Body of pancreas (tissue), 4 donors: ENCODE measurements at regions not wholly inside any gene's neighbourhood (a gene's known extent, or its start where the extent isn't known, plus 50 kb on each side); places are given as distances from the start of the nearest gene placed in this dataset.

Source experiments
- ATAC-seq: fragments of 150-250 bp; one replicate; pipeline ENCODE4 v1.9.1; 2016
- DNase-seq, 4 donors: peaks; one replicate each; pipeline ENCODE4 v3.0.0-alpha.2; 2019
- H3K27ac ChIP-seq, 4 donors: fragments of 200-600 bp; sonication (generic); 1 replicate in 3 of 4; 2 replicates in 1 of 4; pipeline versions ENCODE4 v1.5.1 to v1.6.1; 2016 to 2019; ENCODE audit warnings: mild to moderate bottlenecking in 1 of 4, mixed read lengths in 1 of 4, moderate library complexity in 1 of 4
- H3K27me3 ChIP-seq, 2 donors: fragments of 200-600 bp; sonication (generic); one replicate each; pipeline ENCODE4 v1.6.0; 2016; ENCODE audit warnings: mild to moderate bottlenecking in 1 of 2
- H3K36me3 ChIP-seq, 2 donors: fragments of 200-600 bp; sonication (generic); replicated peaks in 1 of 2; 2 replicates each; pipeline ENCODE4 v1.5.1; 2016; ENCODE audit warnings: low read depth in 2 of 2; ENCODE audit not compliant: insufficient read depth in 1 of 2
- H3K4me1 ChIP-seq: fragments of 200-600 bp; sonication (generic); one replicate; pipeline ENCODE4 v1.6.0; 2016
- H3K4me3 ChIP-seq, 2 donors: fragments of 200-600 bp; sonication (generic); 1 replicate in 1 of 2; 2 replicates in 1 of 2; pipeline ENCODE4 v1.5.1; 2016 to 2019
- H3K9me3 ChIP-seq, 3 donors: fragments of 200-600 bp; sonication (generic); 1 replicate in 2 of 3; 2 replicates in 1 of 3; pipeline ENCODE4 v1.5.1; 2016
- CTCF ChIP-seq, 7 experiments: fragments of 450-650 bp in 4 of 7; fragments of 200-600 bp in 3 of 7; sonication (generic) in 3 of 7; IDR thresholded peaks; one replicate each; pipeline ENCODE4 v1.5.1; 2016 to 2019; ENCODE audit warnings: antibody characterized with exemption in 7 of 7
- POLR2A ChIP-seq, 3 donors: fragments of 450-650 bp; IDR thresholded peaks; one replicate each; pipeline ENCODE4 v1.6.1; 2016; ENCODE audit warnings: antibody characterized with exemption in 3 of 3, mild to moderate bottlenecking in 2 of 3
- WGBS, 2 donors: methylation state at CpG; one replicate each; pipeline ENCODE4 v1.1.5; 2017; 5-methylcytosine and 5-hydroxymethylcytosine counted together
- intact Hi-C: fragments of 100-400 bp; cut with DNase I; formaldehyde crosslinking; loops from one replicate; pipeline ENCODE4 v1.15.1; 2023

GRCh38 chr3:26074080-26074479, 284.2 kb downstream of the OXSM start:
- H3K9me3 ChIP-seq = no peaks in the 10 kb centered on the region
- H3K4me3 ChIP-seq = no peak overlapping the region
- intact Hi-C loops = no loop called here
- no peaks in the 10 kb centered on the region for H3K27me3 ChIP-seq
- no peak overlapping the region for H3K27ac ChIP-seq
- no peaks in the 10 kb centered on the region for H3K4me1 ChIP-seq
- no peak for DNase-seq
- H3K36me3 ChIP-seq = no peaks in the 10 kb centered on the region
- TF ChIP-seq POLR2A (IDR thresholded peaks at IDR 0.05) = no peak
- TF ChIP-seq CTCF (IDR thresholded peaks at IDR 0.05) = no peak
- WGBS, 2 donors = 71 to 80% methylated on average over 1 of the region's 1 CpG
- no peak for ATAC-seq

- H3K9me3 ChIP-seq = no peaks in the 10 kb centered on the region
- H3K27ac ChIP-seq = no peak overlapping the region
- no peaks in the 10 kb centered on the region for H3K36me3 ChIP-seq
- TF ChIP-seq CTCF (IDR thresholded peaks at IDR 0.05) (no peak), POLR2A (IDR thresholded peaks at IDR 0.05) (no peak)
- DNase-seq (no peak), ATAC-seq (no peak)
- H3K4me1 ChIP-seq = no peaks in the 10 kb centered on the region
- intact Hi-C loops = no loop called here
- H3K4me3 ChIP-seq = no peak overlapping the region
- WGBS, 2 donors = 81 to 85% methylated on average over 1 of the region's 1 CpG
- H3K27me3 ChIP-seq = no peaks in the 10 kb centered on the region
Observed at GRCh38 chr3:26078539-26078938, 288.6 kb downstream of the OXSM start.

GRCh38 chr3:26081166-26081565, 291.3 kb downstream of the OXSM start:
- DNase-seq (no peak), ATAC-seq (no peak)
- no peak for TF ChIP-seq CTCF (IDR thresholded peaks at IDR 0.05)
- no peak for TF ChIP-seq POLR2A (IDR thresholded peaks at IDR 0.05)
- Histone ChIP-seq H3K4me3 (no peak overlapping the region), H3K4me1 (no peaks in the 10 kb centered on the region), H3K9me3 (no peaks in the 10 kb centered on the region), H3K27ac (no peak overlapping the region), H3K36me3 (no peaks in the 10 kb centered on the region), H3K27me3 (no peaks in the 10 kb centered on the region)
- intact Hi-C loops = no loop called here
- 67 to 73% methylated on average over 1 of the region's 1 CpG for WGBS, 2 donors

GRCh38 chr3:26081806-26082205, 291.9 kb downstream of the OXSM start:
- no peaks in the 10 kb centered on the region for H3K36me3 ChIP-seq
- DNase-seq (no peak), ATAC-seq (no peak)
- intact Hi-C loops = no loop called here
- H3K27ac ChIP-seq = no peak overlapping the region
- no peaks in the 10 kb centered on the region for H3K9me3 ChIP-seq
- TF ChIP-seq CTCF (IDR thresholded peaks at IDR 0.05) (no peak), POLR2A (IDR thresholded peaks at IDR 0.05) (no peak)
- H3K4me3 ChIP-seq = no peak overlapping the region
- no peaks in the 10 kb centered on the region for H3K27me3 ChIP-seq
- no peaks in the 10 kb centered on the region for H3K4me1 ChIP-seq
- 44 to 57% methylated on average over 1 of the region's 1 CpG for WGBS, 2 donors

- Histone ChIP-seq H3K9me3 (peaks cover 0 to 4% (median 0%) of the 10 kb centered on the region in 3 donors), H3K27me3 (no peaks in the 10 kb centered on the region), H3K36me3 (no peaks in the 10 kb centered on the region), H3K4me1 (no peaks in the 10 kb centered on the region), H3K4me3 (no peak overlapping the region), H3K27ac (no peak overlapping the region)
- ATAC-seq (no peak), DNase-seq (no peak)
- 77 to 79% methylated on average over 3 of the region's 3 CpGs for WGBS, 2 donors
- intact Hi-C loops = no loop called here
- TF ChIP-seq POLR2A (IDR thresholded peaks at IDR 0.05) = no peak
- no peak for TF ChIP-seq CTCF (IDR thresholded peaks at IDR 0.05)
Observed at GRCh38 chr3:26082911-26083310, 293.0 kb downstream of the OXSM start.
